ENCODE measurements at regions not wholly inside any gene's neighbourhood (a gene's known extent, or its start where the extent isn't known, plus 50 kb on each side); places are given as distances from the start of the nearest gene placed in this dataset.

DNA sequence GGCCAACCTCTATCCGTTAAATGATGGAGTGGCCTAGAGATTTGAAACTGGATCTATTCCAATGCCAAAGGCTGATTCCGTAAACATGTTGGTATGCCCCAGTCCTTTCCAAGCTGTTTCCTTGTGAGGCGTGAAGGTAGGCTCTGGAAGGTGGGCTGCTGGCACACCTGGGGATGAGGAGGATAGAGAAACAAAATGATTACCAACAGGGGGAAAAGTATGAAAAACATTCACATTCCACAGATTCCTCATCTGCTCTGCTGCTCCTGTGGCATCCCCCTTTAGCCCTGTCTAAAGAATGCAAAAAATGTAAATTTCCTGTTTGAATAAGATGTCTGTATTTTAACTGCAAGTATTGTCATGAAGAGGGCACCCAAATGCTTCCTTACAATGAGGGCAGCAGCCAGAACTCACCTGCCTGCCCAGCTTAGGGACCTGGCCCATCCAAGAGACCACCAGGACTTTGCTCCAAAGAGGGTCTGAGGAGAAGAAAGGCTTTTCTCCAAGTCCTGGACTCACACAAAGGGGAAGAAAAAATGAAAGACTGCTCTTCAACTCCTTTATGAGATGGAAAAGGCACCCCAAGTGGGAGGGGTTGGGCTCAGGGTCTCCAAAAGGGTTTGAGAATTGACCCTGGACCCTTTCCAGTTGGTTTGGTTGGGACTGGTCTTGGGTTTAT lies 132.3 kb upstream of the PELI1 start (continued):
- TF ChIP-seq CHD7 (IDR thresholded peaks at IDR 0.05; ENCODE audit: insufficient replicate concordance, low read length), result peak; percentile 91

Measured in H1 (cell line).